ENCODE measurements at regions not wholly inside any gene's neighbourhood (a gene's known extent, or its start where the extent isn't known, plus 50 kb on each side); places are given as distances from the start of the nearest gene placed in this dataset.

GRCh38 chr15:25535866-25536265 lies 97.0 kb upstream of the UBE3A start:
- POLR2A ChIA-PET, result no interaction called here
- intact Hi-C loops (cut with micrococcal nuclease), result no loop called here

GRCh38 chr15:25534293-25534692 lies 95.5 kb upstream of the UBE3A start:
- H3K4me2 ChIP-seq (replicated peaks; ENCODE audit: low read depth, low read length, poor library complexity, severe bottlenecking), result no peak overlapping the region
- peaks cover 0 to 2% (median 0%) of the 10 kb centered on the region in 3 donors for H3K9me3 ChIP-seq (ENCODE audit: control extremely low read depth in 1 of 3, control insufficient read depth in 2 of 3, insufficient read depth in 1 of 3, low read length in 2 of 3)
- no peak for TF ChIP-seq CTCF (IDR thresholded peaks at IDR 0.05)
- TF ChIP-seq EZH2 (IDR thresholded peaks at IDR 0.05; ENCODE audit: borderline replicate concordance, insufficient read depth, low read depth, low read length, poor library complexity, severe bottlenecking), result no peak
- Mint-ChIP-seq H3K4me3 (no peak overlapping the region), H3K4me1 (no peaks in the 10 kb centered on the region), H3K27ac (no peak overlapping the region), H3K27me3 (no peaks in the 10 kb centered on the region), H3K9me3 (ENCODE audit: insufficient read depth) (peaks cover 5% of the 10 kb centered on the region)
- H3K36me3 ChIP-seq (replicated peaks in 1 of 2; ENCODE audit: control extremely low read depth in 1 of 2, control insufficient read depth in 1 of 2, extremely low read depth in 1 of 2, insufficient read depth in 2 of 2, low read length in 1 of 2), result no peaks in the 10 kb centered on the region
- ChIA-PET CTCF (no interaction called here), POLR2A (no interaction called here)
- H3K4me3 ChIP-seq (ENCODE audit: control extremely low read depth in 1 of 5, extremely low read depth in 1 of 5, insufficient read depth in 1 of 5, low read depth in 2 of 5, low read length in 4 of 5), result no peak overlapping the region
- no peaks in the 10 kb centered on the region for H4K20me1 ChIP-seq (ENCODE audit: control insufficient read depth, insufficient read depth, low read length, poor library complexity, severe bottlenecking)
- no peak overlapping the region for H3K27ac ChIP-seq (ENCODE audit: low read length in 2 of 2)
- DNase-seq, result no peak
- H3K4me1 ChIP-seq (ENCODE audit: control insufficient read depth in 2 of 2, insufficient read depth in 2 of 2, low read length in 2 of 2), result no peaks in the 10 kb centered on the region
- intact Hi-C loops (cut with micrococcal nuclease), result no loop called here
- no peak for ATAC-seq (ENCODE audit: low read depth)
- H3K27me3 ChIP-seq (replicated peaks in 1 of 4; ENCODE audit: control extremely low read depth in 1 of 4, control insufficient read depth in 3 of 4, insufficient read depth in 4 of 4, low read length in 3 of 4), result no peaks in the 10 kb centered on the region
- H3K79me2 ChIP-seq (ENCODE audit: control insufficient read depth, insufficient read depth, low read length), result no peaks in the 10 kb centered on the region
- H2AFZ ChIP-seq (ENCODE audit: insufficient read depth, low read depth, low read length, poor library complexity, severe bottlenecking), result no peak overlapping the region
- 79% methylated on average over 1 of the region's 6 CpGs for WGBS (ENCODE audit: insufficient coverage)
- no peak overlapping the region for H3K9ac ChIP-seq (ENCODE audit: low read length)

More at GRCh38 chr15:25535866-25536265, 97.0 kb upstream of the UBE3A start:
- Histone ChIP-seq H3K4me2 (replicated peaks; ENCODE audit: low read depth, low read length, poor library complexity, severe bottlenecking) (no peak overlapping the region), H3K9ac (ENCODE audit: low read length) (no peak overlapping the region), H3K79me2 (ENCODE audit: control insufficient read depth, insufficient read depth, low read length) (no peaks in the 10 kb centered on the region), H2AFZ (ENCODE audit: insufficient read depth, low read depth, low read length, poor library complexity, severe bottlenecking) (no peak overlapping the region), H3K4me3 (ENCODE audit: control extremely low read depth in 1 of 5, extremely low read depth in 1 of 5, insufficient read depth in 1 of 5, low read depth in 2 of 5, low read length in 4 of 5) (no peak overlapping the region), H3K36me3 (replicated peaks in 1 of 2; ENCODE audit: control extremely low read depth in 1 of 2, control insufficient read depth in 1 of 2, extremely low read depth in 1 of 2, insufficient read depth in 2 of 2, low read length in 1 of 2) (no peaks in the 10 kb centered on the region), H4K20me1 (ENCODE audit: control insufficient read depth, insufficient read depth, low read length, poor library complexity, severe bottlenecking) (no peaks in the 10 kb centered on the region), H3K4me1 (ENCODE audit: control insufficient read depth in 2 of 2, insufficient read depth in 2 of 2, low read length in 2 of 2) (no peaks in the 10 kb centered on the region), H3K27me3 (replicated peaks in 1 of 4; ENCODE audit: control extremely low read depth in 1 of 4, control insufficient read depth in 3 of 4, insufficient read depth in 4 of 4, low read length in 3 of 4) (no peaks in the 10 kb centered on the region), H3K9me3 (ENCODE audit: control extremely low read depth in 1 of 3, control insufficient read depth in 2 of 3, insufficient read depth in 1 of 3, low read length in 2 of 3) (no peaks in the 10 kb centered on the region), H3K27ac (ENCODE audit: low read length in 2 of 2) (no peak overlapping the region)
- no peak for DNase-seq
- Mint-ChIP-seq H3K9me3 (ENCODE audit: insufficient read depth) (peaks cover 2% of the 10 kb centered on the region), H3K4me3 (no peak overlapping the region), H3K27me3 (no peaks in the 10 kb centered on the region), H3K27ac (no peak overlapping the region), H3K4me1 (no peaks in the 10 kb centered on the region)
- 94% methylated on average over 3 of the region's 5 CpGs for WGBS (ENCODE audit: insufficient coverage)
- CTCF ChIA-PET, result no interaction called here
- ATAC-seq (ENCODE audit: low read depth), result no peak
- TF ChIP-seq CTCF (IDR thresholded peaks at IDR 0.05), result no peak
- no peak for TF ChIP-seq EZH2 (IDR thresholded peaks at IDR 0.05; ENCODE audit: borderline replicate concordance, insufficient read depth, low read depth, low read length, poor library complexity, severe bottlenecking)
